ENCODE measurements at regions not wholly inside any gene's neighbourhood (a gene's known extent, or its start where the extent isn't known, plus 50 kb on each side); places are given as distances from the start of the nearest gene placed in this dataset.
"Not testable (repeated sequence)": the region's sequence is repeated elsewhere in the genome, so short reads cannot be mapped to it uniquely, and the experiment has no call there.

DNA sequence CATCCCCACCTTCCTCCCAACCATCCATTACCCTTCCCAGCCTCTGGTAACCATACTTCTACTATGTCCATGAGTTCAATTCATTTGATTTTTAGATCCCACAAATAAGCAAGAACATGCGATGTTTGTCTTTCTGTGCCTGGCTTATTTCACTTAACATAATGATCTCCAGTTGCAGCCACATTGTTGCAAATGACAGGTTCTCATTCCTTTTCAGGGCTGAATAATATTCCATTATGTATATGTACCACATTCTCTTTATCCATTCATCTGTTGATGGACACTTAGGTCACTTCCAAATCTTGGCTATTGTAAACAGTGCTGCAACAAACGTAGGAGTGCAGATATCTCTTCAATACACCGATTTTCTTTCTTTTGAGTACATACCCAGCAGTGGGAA, 522.1 kb downstream of the TMEM114 start:
- not testable (repeated sequence) for TF ChIP-seq POLR2A (IDR thresholded peaks at IDR 0.05; ENCODE audit: control extremely low read depth in 1 of 2, low read depth in 2 of 2, low read length in 2 of 2); ASH2L (IDR thresholded peaks at IDR 0.05; ENCODE audit: low read length); POLR2AphosphoS5 (IDR thresholded peaks at IDR 0.05; ENCODE audit: low read depth, low read length); TBP (IDR thresholded peaks at IDR 0.05; ENCODE audit: low read depth, low read length)
- TF ChIP-seq, protein P1, sequence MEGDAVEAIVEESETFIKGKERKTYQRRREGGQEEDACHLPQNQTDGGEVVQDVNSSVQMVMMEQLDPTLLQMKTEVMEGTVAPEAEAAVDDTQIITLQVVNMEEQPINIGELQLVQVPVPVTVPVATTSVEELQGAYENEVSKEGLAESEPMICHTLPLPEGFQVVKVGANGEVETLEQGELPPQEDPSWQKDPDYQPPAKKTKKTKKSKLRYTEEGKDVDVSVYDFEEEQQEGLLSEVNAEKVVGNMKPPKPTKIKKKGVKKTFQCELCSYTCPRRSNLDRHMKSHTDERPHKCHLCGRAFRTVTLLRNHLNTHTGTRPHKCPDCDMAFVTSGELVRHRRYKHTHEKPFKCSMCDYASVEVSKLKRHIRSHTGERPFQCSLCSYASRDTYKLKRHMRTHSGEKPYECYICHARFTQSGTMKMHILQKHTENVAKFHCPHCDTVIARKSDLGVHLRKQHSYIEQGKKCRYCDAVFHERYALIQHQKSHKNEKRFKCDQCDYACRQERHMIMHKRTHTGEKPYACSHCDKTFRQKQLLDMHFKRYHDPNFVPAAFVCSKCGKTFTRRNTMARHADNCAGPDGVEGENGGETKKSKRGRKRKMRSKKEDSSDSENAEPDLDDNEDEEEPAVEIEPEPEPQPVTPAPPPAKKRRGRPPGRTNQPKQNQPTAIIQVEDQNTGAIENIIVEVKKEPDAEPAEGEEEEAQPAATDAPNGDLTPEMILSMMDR (IDR thresholded peaks at IDR 0.05; ENCODE audit: control extremely low read depth in 1 of 3, insufficient read depth in 1 of 3, low read depth in 1 of 3, low read length in 3 of 3) = not testable (repeated sequence)
